Stimulated activated CD4-positive, alpha-beta T cell treated with anti-CD3 and anti-CD28 coated beads, Interleukin-4, amount 100 ng/mL, for 48 hours (primary cell): ENCODE measurements at regions not wholly inside any gene's neighbourhood (a gene's known extent, or its start where the extent isn't known, plus 50 kb on each side); places are given as distances from the start of the nearest gene placed in this dataset.
A peak's percentile ranks its signal among the peaks of the same experiment; 100 is the strongest.
"Not testable (repeated sequence)": the region's sequence is repeated elsewhere in the genome, so short reads cannot be mapped to it uniquely, and the experiment has no call there.

Experiments used
- DNase-seq, 2 donors: peaks; one replicate each; pipeline ENCODE4 v3.0.0-alpha.2; 2020; ENCODE audit warnings: low read depth in 2 of 2

DNA sequence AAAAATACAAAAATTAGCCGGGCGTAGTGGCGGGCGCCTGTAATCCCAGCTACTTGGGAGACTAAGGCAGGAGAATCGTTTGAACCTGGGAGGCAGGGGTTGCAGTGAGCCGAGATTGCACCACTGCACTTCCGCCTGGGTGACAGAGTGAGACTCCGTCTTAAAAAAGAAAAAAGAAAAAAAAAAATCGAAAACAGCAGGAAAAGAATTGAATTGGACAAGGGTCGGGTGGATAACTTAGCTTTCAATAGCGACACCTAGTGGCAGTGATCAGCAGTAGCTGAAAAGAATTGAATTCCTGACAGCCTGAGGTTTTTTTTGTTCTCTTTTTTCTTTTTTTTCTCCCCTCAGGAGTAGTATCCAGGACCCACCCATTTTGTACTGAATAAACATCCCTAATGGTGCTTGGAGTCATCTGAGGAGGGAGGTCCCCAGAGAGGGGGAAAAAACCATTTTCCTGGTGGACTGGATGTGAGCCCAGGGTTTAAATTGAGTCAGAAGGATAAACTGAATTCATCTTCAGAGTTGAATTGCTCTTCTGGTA, 55.1 kb downstream of the CYCS start:
- DNase-seq = peak in 1 of 2 donors; percentile 11

- DNase-seq = no peak
Observed at GRCh38 chr7:25068502-25069213, 56.4 kb downstream of the CYCS start.

DNA sequence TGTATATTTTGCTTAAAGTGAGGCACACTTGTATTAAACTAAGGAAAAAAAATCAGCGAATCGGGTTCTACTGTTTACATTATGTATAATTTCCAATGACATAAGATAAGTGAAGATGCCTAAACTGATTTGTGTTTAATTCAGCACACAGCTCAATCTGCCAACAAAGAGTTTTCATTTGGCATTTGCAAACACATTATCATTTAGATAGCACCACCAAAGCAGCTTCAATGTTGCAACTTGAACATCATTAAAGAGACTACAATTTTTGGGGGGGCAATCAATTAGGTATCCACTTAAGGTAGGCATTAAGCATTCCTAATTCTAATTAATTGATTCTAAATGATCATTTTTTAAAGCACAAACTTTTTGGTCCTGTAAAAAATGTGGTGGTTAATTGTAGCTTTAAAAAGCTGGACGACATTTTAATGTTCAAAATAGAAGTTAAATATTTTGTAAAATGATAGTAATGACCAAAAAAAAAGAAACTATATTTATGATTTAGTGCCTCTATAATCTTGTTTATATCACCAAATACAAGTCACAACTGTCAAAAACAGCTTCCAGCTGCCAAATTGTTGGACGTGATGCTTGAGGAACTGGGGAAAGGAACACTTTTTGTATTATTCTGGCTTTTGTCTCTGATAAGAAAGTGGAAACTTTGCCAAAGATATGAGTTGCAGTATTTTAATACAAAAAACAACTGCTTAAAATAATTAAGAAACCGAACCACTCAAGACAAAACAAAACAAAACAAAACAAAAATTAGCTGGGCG, 57.1 kb downstream of the CYCS start:
- DNase-seq = no peak

DNA sequence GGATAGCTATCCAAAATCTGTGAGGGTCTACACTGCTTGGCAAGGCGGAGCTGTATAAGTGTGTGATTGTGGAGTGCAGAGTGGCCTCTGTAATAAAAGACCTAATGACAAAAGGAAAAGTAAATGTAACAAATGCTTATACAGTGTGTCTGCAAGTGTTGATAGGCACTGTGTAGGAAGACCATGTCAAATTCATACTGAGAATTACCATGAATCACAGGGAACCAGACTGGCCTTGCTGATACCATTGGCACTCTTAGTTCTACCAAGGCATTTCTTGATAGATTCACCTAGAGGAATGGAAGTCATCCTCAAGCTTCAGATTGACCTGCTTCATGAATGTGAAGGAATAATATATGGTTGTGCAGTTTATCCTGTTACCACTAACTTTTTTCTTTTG, 58.8 kb downstream of the CYCS start:
- no peak for DNase-seq

GRCh38 chr7:25062380-25062779, 62.7 kb downstream of the CYCS start:
- DNase-seq = no peak

DNA sequence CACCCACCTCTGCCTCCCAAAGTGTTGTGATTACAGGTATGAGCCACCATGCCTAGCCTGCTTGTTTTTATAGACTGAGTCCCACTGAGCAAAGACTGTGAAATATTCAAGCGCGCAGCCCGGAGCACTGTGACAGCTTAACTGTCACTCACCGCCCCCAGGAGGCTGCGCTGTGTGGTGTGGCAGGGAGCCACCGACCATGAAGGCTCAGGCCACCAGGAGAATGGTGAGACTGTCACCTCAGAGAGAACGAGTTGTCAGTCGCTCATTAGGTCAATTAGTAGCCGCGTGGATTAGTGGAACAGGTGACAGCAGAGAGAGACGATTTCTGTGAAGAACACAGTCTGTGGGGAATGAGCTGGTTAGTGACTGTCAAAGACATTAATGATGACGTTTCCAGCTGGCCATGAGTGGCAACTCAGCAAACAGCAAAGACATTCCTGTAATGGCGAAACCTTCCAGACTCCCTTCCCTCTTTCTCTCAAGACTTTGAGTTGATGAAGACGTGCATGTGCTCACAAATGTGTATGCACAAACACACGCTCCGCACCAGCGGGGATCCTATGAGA, 64.5 kb downstream of the CYCS start:
- no peak for DNase-seq

GRCh38 chr7:25059576-25059975, 65.5 kb downstream of the CYCS start:
- DNase-seq = no peak

GRCh38 chr7:25056368-25056767, 68.7 kb downstream of the CYCS start:
- DNase-seq = no peak

DNA sequence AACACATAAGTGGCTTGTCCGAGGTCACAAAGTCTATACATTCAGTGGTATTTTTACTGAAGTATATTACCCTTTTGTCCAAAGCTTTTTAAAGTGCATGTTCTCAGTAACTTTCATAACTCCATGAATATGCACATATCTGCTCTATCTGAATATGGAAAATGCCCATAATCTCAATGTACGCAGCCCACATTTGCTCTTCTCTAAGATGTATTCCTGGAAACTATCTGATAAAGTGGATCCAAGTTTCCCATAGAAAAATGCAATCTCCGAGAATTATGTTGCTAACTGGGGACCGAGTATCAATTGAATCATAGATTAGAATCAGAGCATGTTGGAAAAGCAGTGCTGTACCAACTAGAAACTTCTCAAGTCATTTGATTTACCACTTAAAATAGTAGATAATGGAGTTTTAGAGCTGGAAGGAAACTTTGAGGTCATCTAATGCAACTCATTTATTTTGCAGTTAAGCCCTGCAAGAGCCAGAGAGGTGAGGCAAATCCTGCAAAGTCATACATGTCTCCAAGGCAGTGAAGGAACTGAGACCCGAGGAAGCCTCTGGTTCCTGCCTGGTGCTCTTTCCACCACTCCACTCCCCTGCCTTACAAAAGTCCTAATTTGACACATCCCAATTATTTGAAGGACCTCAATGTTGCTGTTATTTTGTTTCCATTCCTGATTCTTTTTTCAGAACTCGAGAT, 69.4 kb downstream of the CYCS start:
- DNase-seq = no peak

DNA sequence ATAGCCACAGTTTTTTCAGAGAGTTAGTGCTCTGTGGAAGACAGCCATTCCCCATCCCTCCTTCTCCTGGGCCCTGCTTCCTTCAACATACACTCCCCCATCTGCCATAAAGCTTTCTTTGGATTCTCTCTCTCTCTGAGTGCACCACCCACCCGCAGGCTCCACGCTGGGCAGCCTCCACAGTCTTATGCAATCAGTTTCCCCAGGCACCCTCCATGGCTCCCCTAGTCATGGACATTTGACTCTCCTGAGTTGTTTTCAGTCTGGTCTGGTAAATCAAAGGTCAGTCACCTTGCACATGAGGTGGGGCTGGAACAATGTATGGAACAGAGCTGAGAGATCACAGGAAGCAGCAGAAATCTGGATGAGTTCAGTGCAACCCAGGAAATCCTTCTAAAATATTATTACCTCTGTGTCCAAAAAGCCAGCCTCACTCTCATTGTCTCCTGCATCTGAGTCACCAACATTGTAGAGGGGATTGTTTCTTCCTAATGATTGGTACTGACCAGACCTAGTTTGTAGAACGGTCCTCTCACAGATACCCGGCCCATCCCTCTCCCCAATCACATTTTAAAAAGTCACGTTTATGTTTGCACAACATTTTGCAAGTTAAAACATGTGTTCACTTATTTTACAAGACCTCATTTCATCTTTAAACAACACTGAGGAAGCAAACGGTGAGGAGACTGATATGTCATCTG, 70.1 kb downstream of the CYCS start:
- DNase-seq = no peak

- DNase-seq = no peak
Observed at GRCh38 chr7:25050223-25050622, 70.2 kb upstream of the OSBPL3 start.

- no peak for DNase-seq
Observed at GRCh38 chr7:25048444-25048834, 68.5 kb upstream of the OSBPL3 start.

DNA sequence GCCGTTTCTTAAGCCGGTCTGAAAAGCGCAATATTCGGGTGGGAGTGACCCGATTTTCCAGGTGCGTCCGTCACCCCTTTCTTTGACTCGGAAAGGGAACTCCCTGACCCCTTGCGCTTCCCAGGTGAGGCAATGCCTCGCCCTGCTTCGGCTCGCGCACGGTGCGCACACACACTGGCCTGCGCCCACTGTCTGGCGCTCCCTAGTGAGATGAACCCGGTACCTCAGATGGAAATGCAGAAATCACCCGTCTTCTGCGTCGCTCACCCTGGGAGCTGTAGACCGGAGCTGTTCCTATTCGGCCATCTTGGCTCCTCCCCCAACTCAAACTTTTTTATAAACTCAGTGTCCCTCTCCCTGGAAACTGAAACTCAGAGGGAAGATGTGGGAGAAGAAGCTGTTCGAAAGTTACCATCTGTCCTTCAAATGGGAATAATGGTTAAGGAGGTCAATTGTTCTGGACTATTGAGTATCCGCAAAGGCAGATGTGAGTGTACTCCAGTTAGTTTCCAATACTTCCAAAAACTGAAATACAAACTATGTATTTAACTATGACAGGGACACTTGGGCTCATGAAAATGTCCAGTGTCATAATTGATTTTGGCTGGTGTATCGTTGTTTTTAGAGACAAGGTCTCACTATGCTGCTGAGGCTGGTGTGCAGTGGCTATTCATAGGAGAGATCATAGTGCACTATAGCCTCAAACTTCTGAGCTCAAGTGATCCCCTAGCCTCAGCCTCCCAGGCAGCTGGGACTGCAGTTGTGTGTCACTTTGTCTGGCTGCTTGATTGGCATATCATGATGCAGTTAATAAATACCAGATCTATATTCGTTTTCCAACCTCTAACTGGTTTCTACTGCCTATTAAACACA, 67.8 kb upstream of the OSBPL3 start:
- DNase-seq = not testable (repeated sequence)

DNA sequence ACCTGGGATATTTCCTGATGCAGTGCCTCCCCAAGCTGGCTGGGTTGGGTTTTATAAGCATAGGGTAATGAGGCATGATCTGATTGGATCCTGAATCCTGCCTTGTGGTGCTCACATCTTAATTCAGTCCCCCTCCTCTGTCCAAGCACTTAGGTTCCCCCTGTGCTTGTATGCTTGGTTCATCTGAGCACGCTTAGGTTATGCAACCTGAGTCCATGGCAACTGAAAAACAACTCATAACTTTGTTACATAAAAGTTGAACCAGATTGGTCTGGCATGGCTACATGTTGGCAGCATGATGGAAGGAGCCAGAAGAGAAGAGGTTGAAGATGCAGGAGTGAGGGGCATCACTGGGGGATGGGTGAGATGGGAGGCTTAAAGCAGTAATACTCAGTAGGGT, 57.3 kb upstream of the OSBPL3 start:
- no peak for DNase-seq

DNA sequence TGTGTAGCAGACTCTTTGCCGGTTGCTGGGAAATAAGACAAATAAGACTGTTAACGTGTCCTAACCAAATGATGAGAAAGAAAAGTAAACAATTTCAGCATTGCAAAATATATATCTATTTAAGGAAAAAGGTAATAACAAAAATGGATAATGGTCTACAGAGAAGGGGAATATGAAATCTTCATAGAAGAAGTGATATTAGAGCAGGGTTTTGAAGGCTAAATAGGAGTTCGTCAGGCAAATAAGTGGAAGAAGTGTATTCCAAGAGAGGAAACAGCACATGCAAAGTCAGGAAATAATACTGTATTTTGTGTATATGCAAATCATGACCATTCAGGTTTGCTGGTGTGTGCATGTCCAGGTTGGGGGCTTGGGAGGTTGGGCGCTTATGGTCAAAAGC, 55.3 kb upstream of the OSBPL3 start:
- DNase-seq = no peak

DNA sequence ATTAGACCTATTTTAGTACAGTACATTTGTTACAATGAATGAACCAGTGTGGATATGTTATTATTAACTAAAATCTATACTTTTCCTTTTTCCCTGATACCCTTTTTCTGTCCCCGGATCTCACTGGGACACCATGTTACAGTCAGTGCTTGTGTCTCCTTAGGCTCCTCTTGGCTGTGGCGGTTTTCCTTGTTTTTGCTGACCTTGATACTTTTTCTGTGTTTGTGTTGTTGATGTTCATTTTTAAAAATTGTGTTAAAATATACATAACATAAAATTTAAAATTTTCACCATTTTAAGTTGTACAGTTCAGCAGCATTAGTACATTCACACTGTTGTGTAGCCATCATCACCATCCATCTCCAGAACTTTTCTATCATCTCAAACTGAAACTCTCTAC, 54.2 kb upstream of the OSBPL3 start:
- DNase-seq = no peak

DNA sequence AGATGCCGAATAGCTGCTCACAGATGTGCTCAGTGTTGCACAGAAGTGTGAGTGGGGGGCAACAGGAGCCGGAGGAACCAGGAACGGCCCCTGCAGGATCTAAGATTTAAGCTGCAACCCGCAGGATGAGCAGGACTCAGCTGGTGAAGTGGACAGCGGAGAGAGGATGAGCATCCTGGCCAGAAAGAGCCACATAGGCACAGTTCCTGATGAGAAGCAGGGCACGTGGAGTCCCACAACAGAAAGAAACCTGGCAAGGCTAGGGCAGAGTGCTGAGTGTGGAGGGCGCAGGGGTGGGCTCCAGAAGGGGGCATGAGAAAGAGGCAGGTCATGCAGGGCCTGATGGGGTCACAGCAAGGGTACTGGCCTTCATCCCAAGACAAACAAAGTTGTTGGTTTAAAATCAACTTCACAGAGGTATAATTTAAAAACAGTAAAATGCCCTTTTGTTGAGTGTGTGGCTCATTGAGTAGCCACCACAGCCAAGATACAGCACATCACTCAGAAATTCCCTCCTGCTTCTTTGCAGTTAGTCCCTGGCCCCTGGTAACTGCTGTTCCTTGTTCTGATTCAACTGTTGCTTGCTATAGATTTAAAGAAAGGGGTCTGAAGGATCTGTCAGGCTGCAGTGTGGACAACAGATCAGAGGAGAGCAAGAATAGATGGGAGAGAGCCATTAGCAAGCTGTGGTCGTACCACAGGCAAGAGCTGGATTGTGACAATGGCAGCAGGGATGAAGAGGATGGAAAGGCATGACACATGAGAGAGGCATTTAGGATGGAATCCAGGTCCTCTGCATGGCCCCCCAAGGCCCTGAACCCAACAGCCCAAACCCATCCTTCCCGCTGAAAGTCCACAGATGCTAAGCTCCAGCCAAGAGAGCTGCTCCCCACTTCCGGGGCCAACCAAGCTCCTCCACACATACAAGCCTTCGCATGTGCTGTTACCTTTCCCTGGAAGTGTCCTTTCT, 53.1 kb upstream of the OSBPL3 start:
- no peak for DNase-seq

DNA sequence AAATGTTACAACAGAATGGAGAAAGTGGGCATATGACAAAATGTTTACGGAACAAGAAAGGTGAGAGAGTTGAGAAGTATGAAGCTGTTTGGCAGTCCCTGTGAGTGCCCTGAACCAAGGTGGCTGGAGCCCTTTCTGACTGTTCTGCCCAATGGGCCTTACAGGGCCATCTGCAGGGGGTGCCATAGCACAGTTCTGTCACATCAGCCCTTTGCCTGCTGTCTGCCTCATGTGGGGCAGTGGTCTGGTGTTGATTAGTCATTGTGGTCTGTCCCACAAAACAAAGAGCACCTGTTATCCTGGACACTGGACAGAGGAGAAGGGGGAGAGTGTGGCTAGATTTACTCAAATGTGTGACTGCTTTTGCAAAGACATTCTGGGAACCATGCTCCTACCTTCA, 51.5 kb upstream of the OSBPL3 start:
- DNase-seq = no peak

GRCh38 chr7:25031007-25031406, 51.0 kb upstream of the OSBPL3 start:
- no peak for DNase-seq
